ENCODE measurements at regions not wholly inside any gene's neighbourhood (a gene's known extent, or its start where the extent isn't known, plus 50 kb on each side); places are given as distances from the start of the nearest gene placed in this dataset.
"Not testable (repeated sequence)": the region's sequence is repeated elsewhere in the genome, so short reads cannot be mapped to it uniquely, and the experiment has no call there.

DNA sequence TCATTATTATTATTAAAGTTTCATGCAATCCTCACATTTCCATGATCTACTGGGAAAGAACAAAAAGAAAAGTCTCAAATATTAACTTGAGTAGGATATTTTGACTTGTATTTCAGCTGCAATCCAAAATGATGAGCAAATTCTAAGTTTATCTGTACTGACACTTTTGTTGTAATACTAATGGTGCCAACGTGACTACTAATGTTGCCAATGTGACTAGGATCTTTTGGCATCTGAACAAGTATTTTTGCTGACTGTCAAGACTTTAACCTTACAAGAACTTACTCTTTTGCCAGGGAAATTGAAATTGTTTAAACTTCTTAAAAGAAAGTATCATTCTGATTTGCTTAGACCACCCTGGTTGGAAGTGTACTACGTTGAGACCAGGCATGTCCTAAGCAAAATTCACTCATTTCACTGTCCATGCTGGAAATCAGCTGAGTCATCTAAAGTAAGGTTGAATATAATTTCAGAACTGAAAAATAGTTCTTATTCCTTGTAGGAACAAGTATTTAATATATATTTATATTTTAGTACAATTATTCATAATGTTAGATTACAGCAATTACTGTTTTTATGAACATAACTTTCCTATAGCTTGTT lies 78.5 kb upstream of the LYZL1 start:
- DNase-seq (ENCODE audit: low read depth), result no peak

DNA sequence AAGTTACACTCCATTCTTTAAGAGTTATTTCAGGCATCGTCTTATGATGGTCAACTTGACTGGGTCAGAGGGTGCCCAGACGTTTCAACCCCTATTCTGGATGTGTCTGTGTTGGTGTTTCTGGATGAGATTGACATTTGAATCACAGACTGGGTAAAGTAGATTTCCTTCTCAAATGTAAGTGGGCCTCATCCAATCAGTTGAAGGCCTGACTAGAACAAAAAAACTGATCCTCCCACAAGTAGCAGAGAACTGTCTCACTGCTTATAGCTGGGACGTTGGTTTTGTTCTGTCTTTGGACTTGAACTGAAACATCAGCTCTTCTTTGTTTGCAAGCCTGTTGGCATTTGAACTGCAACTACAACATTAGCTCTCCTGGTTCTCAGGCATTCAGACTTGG lies 76.3 kb upstream of the LYZL1 start:
- no peak for DNase-seq (ENCODE audit: low read depth)

DNA sequence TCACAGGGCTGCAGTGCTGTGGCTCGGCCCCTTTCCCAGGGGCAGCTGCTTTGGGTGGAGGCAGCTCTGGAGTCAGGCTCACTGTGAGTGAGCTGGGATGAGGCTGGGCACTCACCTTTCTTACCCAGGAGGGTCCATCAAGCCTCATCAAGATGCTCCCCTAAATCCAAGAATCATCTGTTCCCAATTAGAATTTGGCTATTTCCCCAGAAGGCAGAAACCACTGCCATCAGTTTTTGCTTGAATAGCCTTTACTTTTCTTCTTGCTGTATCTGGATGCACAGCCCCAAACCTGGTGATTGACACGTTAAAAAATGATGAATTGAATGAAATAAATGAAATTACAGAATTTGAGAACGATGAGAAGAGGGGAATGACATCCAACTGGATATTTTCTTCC lies 74.3 kb upstream of the LYZL1 start:
- no peak for DNase-seq (ENCODE audit: low read depth)

DNA sequence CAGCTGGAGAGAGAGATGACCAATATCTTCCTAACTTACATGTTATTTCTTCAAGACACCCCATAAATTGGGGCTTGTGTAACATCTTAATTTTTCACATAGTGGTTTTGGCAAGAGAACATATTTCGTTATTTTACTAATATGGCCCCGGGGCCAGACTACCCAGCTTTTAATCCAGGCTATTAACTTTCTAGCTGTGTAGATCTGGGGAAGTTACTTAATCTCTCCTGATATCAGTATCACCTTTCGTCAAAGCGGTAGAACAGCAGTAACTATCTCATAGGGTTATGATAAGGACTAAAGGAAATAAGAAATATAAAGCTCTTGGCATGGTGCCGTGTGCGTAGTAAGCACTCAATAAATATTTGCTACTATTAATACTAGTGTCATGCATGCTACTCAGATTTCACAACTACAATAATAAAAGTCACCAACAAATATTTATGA lies 71.6 kb upstream of the LYZL1 start:
- DNase-seq (ENCODE audit: low read depth), result no peak

DNA sequence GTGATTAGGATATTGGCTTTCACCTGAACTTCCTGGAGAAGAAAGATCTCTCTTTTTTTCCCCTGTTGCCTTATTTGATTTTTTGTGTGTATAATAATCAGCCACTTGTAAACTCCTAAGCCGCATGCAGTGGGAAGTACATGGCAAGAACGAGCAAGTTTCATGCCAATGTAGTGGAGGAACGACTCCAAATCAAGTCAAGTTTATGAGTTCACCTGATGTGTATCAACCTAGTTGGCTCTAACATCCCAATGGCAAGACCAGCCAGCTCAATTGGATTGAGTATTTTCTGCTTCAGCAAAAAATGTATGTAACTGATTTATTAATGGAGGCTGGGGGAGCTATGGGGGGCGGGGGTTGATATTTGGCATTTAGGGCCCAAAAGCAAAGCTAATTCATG lies 65.5 kb upstream of the LYZL1 start:
- no peak for DNase-seq (ENCODE audit: low read depth)

DNA sequence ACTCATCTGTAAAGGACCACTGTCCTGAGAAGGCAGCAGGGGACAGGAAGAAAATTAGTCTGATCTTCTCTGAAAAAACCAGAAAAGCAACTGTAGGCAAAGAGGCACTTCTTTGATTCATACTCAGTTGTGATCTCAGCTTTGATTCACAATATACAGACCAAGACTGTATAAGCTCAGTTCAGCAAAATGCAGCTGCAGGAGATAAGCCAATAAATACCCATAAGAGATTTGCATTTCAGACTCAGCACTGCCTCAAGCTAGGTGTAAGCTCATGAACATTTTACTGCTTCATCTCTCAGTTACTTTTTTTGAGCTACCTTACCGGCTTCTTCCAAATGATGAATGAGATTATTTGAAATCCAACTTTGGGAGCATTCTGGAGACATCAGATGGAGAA lies 64.2 kb upstream of the LYZL1 start:
- no peak for DNase-seq (ENCODE audit: low read depth)

DNA sequence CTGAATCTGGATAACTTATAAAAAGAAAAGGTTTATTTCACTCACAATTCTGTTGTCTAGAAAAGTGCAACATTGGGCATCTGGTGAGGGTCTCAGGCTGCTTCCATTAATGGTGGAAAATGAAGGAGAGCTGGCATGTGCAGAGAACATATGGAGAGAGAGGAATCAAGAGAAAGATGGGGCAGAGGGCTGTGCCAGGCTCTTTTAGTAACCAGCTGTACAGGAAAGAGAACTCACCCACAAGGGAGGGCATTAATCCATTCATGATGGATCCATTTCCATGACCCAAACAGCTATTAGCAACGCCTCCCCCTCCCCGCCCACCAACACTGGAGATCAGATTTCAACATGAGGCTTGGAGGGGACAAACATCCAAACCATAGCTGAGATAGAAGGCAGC lies 61.7 kb upstream of the LYZL1 start:
- DNase-seq (ENCODE audit: low read depth), result no peak

DNA sequence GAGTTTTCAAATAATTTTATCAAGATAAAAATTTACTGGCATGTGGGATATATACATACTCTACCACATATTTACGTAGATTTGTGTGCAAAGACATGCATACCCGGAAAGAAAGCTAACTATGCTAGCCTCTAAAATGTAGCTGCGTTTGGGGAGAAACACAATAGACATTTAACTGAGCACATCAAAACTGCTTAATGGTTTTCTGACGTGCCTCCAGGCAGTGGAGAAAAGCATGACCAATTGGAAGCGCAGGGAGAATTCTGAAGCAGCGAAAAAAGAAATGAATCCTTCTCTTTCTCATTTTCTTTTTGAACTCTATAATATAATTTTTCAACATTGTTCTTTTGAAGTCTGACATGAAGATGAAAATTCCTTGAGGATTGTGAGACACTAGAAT lies 60.3 kb upstream of the LYZL1 start:
- no peak for DNase-seq (ENCODE audit: low read depth)

DNA sequence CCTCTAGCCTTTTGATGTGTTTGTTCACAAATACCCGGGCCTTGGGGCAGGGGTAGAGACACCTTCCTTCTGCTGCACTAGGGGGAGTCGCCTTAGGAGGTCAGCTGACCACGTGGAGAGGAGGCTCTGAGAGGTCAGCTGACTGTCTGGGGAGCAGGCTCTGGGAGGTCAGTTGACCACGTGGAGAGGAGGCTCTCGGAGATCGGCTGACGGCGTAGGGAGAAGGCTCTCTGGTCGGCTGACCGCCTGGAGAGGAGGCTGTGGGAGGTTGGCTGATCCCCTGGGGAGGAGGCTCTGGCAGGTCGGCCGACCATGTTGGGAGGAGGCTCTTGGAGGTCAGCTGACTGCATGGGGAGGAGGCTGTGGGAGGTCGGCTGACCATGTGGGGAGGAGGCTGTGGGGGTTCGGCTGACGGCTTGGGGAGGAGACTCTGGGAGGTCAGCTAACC lies 59.6 kb upstream of the LYZL1 start:
- no peak for DNase-seq (ENCODE audit: low read depth)

DNA sequence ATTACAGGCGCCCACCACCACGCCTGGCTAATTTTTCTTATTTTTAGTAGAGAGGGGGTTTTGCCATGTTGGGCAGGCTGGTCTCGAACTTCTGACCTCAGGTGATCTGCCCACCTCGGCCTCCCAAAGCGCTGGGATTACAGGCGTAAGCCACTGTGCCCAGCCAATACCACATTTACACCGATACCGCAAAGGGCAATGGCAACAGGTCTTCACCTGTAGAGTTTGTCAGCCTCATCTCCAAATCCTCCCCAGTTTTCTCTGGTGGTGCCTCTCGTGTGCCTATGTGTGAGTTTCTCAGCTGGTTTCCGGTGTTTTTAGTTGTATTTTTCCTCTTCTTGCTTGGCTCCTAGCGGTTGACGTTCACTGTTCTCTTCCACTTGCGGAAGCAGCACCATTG lies 52.0 kb upstream of the LYZL1 start:
- DNase-seq (ENCODE audit: low read depth), result not testable (repeated sequence)

DNA sequence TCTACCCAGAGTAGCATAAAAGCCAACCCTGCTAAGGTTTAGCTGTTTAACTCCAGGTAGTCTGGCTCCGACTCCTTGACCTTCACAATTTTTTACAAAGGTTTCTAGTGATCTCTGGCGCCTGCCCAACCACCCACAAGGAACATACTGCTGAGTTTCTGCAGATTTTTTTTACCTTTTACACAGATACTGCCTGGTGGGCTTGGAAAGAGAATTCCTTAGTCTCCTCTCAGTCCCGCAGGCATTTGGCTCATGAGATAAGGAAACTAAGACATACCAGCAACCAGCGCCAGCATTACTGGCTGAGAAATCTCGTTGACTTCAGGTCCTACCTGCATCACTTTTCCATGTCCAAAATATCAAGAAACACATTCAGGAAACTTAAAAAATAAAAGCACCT lies 51.1 kb upstream of the LYZL1 start:
- DNase-seq (ENCODE audit: low read depth), result peak; percentile 6

DNA sequence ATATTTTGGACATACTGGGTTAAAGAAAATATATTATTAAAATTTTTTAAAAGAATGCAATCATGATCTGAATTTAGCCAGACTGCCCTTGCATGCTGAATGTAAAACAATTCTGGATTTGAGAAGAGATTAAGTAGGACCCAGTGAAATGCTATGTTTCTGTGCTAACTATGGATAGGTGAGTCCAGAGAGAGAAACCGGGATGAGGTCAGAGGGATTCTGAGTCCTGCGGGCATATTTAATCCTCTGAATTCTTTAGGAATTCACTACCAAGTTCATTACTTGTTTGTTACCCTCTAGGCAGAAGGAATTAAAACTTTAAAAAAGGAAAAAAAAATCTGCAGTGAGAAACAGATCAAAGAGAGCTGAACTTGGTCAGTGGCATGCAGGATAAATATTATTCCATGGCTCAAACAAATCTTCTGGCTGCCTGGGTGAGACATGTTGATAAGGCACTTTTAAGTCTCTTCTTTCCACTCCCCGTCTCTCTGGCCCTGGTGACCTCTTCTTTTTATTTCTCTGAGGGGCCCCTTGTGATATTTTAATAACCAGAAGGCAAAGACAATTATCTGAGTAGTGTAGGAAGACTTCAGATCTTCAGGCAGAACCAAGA lies 50.2 kb upstream of the LYZL1 start:
- DNase-seq (ENCODE audit: low read depth), result no peak

Measured in iris pigment epithelial cell (primary cell).